Hepatocyte (in vitro differentiated cells): ENCODE measurements at regions not wholly inside any gene's neighbourhood (a gene's known extent, or its start where the extent isn't known, plus 50 kb on each side); places are given as distances from the start of the nearest gene placed in this dataset.

ENCODE experiments used
- DNase-seq: peaks from one replicate; pipeline ENCODE4 v3.0.0-alpha.2; 2016; ENCODE audit warnings: low spot score
- H2AFZ ChIP-seq: fragments of 200-600 bp; sonication (generic); 2 replicates; pipeline ENCODE4 v1.6.0; 2016; ENCODE audit warnings: antibody characterized with exemption, mild to moderate bottlenecking
- H3K27ac ChIP-seq: fragments of 200-600 bp; sonication (generic); 2 replicates; pipeline ENCODE4 v1.5.1; 2016; ENCODE audit warnings: mild to moderate bottlenecking
- H3K27me3 ChIP-seq: fragments of 200-600 bp; sonication (generic); 2 replicates; pipeline ENCODE4 v1.6.1; 2016
- H3K36me3 ChIP-seq: fragments of 200-600 bp; sonication (generic); replicated peaks from 2 replicates; pipeline ENCODE4 v1.5.1; 2016; ENCODE audit warnings: low read depth; ENCODE audit not compliant: insufficient read depth
- H3K4me1 ChIP-seq: fragments of 200-600 bp; sonication (generic); 2 replicates; pipeline ENCODE4 v1.5.1; 2016; ENCODE audit warnings: mild to moderate bottlenecking, moderate library complexity; ENCODE audit not compliant: insufficient read depth
- H3K4me2 ChIP-seq: fragments of 200-600 bp; sonication (generic); 2 replicates; pipeline ENCODE4 v1.6.0; 2016
- H3K4me3 ChIP-seq: fragments of 200-600 bp; sonication (generic); 2 replicates; pipeline ENCODE4 v1.5.1; 2016; ENCODE audit warnings: mild to moderate bottlenecking
- H3K79me2 ChIP-seq: fragments of 200-600 bp; sonication (generic); 2 replicates; pipeline ENCODE4 v1.6.0; 2017; ENCODE audit warnings: mild to moderate bottlenecking
- H3K9me2 ChIP-seq: fragments of 200-600 bp; sonication (generic); replicated peaks from 2 replicates; pipeline ENCODE4 v1.6.0; 2017; ENCODE audit warnings: mild to moderate bottlenecking; ENCODE audit not compliant: insufficient read depth
- H3K9me3 ChIP-seq: fragments of 200-600 bp; sonication (generic); 2 replicates; pipeline ENCODE4 v1.5.1; 2016; ENCODE audit warnings: low read depth, mild to moderate bottlenecking
- H4K20me1 ChIP-seq: fragments of 200-600 bp; sonication (generic); 2 replicates; pipeline ENCODE4 v1.6.0; 2016; ENCODE audit warnings: mild to moderate bottlenecking; ENCODE audit not compliant: insufficient read depth, poor library complexity, severe bottlenecking
- CTCF ChIP-seq: fragments of 200-600 bp; sonication (generic); IDR thresholded peaks from 2 replicates; pipeline ENCODE4 v1.5.1; 2016; ENCODE audit warnings: antibody characterized with exemption, mild to moderate bottlenecking; ENCODE audit not compliant: poor library complexity
- EZH2 ChIP-seq: fragments of 200-600 bp; sonication (generic); IDR thresholded peaks from 2 replicates; pipeline ENCODE4 v1.6.1; 2016; ENCODE audit warnings: antibody characterized with exemption, mild to moderate bottlenecking, borderline replicate concordance
- EZH2phosphoT487 ChIP-seq: fragments of 200-600 bp; sonication (generic); IDR thresholded peaks from one replicate; pipeline ENCODE4 v1.6.1; 2018; ENCODE audit warnings: antibody characterized with exemption, mild to moderate bottlenecking, low read depth, moderate library complexity; ENCODE audit not compliant: unreplicated experiment, severe bottlenecking
- WGBS: methylation state at CpG from one replicate; pipeline ENCODE4 v1.1.6; 2016; ENCODE audit warnings: low lambda C conversion rate; ENCODE audit errors: missing lambda C conversion rate; 5-methylcytosine and 5-hydroxymethylcytosine counted together

GRCh38 chr13:68696907-68697306 is 1410.7 kb upstream of the ATXN8OS start:
- no peaks in the 10 kb centered on the region for H3K79me2 ChIP-seq
- no peak for DNase-seq
- H3K27me3 ChIP-seq, result no peaks in the 10 kb centered on the region
- H3K27ac ChIP-seq, result no peak overlapping the region
- no peaks in the 10 kb centered on the region for H3K9me2 ChIP-seq
- no peaks in the 10 kb centered on the region for H3K36me3 ChIP-seq
- no peak for TF ChIP-seq EZH2phosphoT487
- TF ChIP-seq CTCF, result no peak
- TF ChIP-seq EZH2, result no peak
- H4K20me1 ChIP-seq, result no peaks in the 10 kb centered on the region
- H3K9me3 ChIP-seq, result no peaks in the 10 kb centered on the region
- H2AFZ ChIP-seq, result no peak overlapping the region
- H3K4me2 ChIP-seq, result no peak overlapping the region
- H3K4me1 ChIP-seq, result no peaks in the 10 kb centered on the region
- WGBS, result 95% methylated on average over 2 of the region's 2 CpGs
- no peak overlapping the region for H3K4me3 ChIP-seq

- H3K79me2 ChIP-seq, result no peaks in the 10 kb centered on the region
- H3K9me2 ChIP-seq, result no peaks in the 10 kb centered on the region
- no peaks in the 10 kb centered on the region for H3K9me3 ChIP-seq
- H3K4me3 ChIP-seq, result no peak overlapping the region
- no peaks in the 10 kb centered on the region for H4K20me1 ChIP-seq
- H3K4me2 ChIP-seq, result no peak overlapping the region
- H3K4me1 ChIP-seq, result no peaks in the 10 kb centered on the region
- H2AFZ ChIP-seq, result no peak overlapping the region
- no peaks in the 10 kb centered on the region for H3K36me3 ChIP-seq
- no peak for DNase-seq
- no peaks in the 10 kb centered on the region for H3K27me3 ChIP-seq
- 86% methylated on average over 1 of the region's 1 CpG for WGBS
- TF ChIP-seq EZH2phosphoT487 (no peak), CTCF (no peak), EZH2 (no peak)
- H3K27ac ChIP-seq, result no peak overlapping the region
Observed at GRCh38 chr13:68692049-68692448, 1415.6 kb upstream of the ATXN8OS start.

GRCh38 chr13:68690567-68690966 is 1417.1 kb upstream of the ATXN8OS start:
- Histone ChIP-seq H3K4me3 (no peak overlapping the region), H4K20me1 (no peaks in the 10 kb centered on the region), H3K27ac (no peak overlapping the region), H2AFZ (no peak overlapping the region), H3K9me2 (no peaks in the 10 kb centered on the region), H3K9me3 (no peaks in the 10 kb centered on the region), H3K79me2 (no peaks in the 10 kb centered on the region), H3K27me3 (no peaks in the 10 kb centered on the region), H3K36me3 (no peaks in the 10 kb centered on the region), H3K4me1 (no peaks in the 10 kb centered on the region), H3K4me2 (no peak overlapping the region)
- 53% methylated on average over 2 of the region's 2 CpGs for WGBS
- TF ChIP-seq EZH2 (no peak), EZH2phosphoT487 (no peak), CTCF (no peak)
- DNase-seq, result no peak

- H3K9me3 ChIP-seq, result no peaks in the 10 kb centered on the region
- 95% methylated on average over 2 of the region's 2 CpGs for WGBS
Observed at GRCh38 chr13:68676513-68677115, 1431.0 kb upstream of the ATXN8OS start.

More at GRCh38 chr13:68676513-68677115, 1431.0 kb upstream of the ATXN8OS start:
- Histone ChIP-seq H3K36me3 (no peaks in the 10 kb centered on the region), H3K4me3 (no peak overlapping the region), H3K4me1 (no peaks in the 10 kb centered on the region), H3K9me2 (no peaks in the 10 kb centered on the region), H2AFZ (no peak overlapping the region), H4K20me1 (no peaks in the 10 kb centered on the region), H3K4me2 (no peak overlapping the region), H3K27ac (no peak overlapping the region), H3K27me3 (no peaks in the 10 kb centered on the region), H3K79me2 (no peaks in the 10 kb centered on the region)
- no peak for DNase-seq
- no peak for TF ChIP-seq CTCF
- TF ChIP-seq EZH2phosphoT487, result no peak
- no peak for TF ChIP-seq EZH2
